Stimulated activated CD8-positive, alpha-beta memory T cell treated with anti-CD3 and anti-CD28 coated beads, Interleukin-7, amount 100 ng/mL, for 24 hours (primary cell): ENCODE measurements at regions not wholly inside any gene's neighbourhood (a gene's known extent, or its start where the extent isn't known, plus 50 kb on each side); places are given as distances from the start of the nearest gene placed in this dataset.

Source experiments
- DNase-seq: peaks from one replicate; pipeline ENCODE4 v3.0.0-alpha.2; 2020; ENCODE audit warnings: low read depth

DNA sequence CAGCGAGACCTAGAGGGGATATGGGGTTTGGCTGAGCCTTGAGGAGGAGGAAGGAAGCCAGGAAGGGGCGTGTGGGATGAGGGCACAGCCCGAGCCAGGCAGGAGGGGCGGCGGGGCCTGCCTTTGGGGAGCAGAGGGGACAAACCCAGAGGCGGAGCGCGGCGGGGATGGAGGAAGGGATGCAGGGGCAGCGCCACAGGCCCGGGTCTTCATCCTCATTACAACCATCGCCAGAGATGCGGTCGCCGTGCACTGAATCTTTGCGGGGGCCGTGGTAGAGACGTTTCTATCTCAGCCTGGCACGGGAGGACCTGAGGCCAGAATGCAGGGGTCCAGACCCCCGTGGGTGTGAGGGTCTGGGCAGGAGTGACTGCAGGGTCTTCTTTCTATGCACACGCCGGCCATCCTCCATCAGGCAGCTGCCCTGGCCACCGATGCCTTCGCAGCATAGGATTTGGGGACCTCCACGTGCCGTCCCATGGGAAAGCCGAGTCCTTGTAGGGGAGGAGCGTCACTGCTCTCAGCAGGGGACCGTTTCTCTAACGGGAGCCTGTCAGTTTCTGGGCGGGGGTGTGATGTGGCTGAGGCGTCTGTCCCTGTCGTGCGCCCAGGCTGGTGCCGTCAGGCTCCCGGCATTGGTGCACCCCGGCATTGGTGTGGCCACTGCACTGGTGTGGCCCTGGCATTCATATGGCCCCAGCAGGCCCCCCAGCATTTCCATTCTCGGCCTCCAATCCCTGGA, 1267.9 kb downstream of the BRD1 start:
- no peak for DNase-seq

DNA sequence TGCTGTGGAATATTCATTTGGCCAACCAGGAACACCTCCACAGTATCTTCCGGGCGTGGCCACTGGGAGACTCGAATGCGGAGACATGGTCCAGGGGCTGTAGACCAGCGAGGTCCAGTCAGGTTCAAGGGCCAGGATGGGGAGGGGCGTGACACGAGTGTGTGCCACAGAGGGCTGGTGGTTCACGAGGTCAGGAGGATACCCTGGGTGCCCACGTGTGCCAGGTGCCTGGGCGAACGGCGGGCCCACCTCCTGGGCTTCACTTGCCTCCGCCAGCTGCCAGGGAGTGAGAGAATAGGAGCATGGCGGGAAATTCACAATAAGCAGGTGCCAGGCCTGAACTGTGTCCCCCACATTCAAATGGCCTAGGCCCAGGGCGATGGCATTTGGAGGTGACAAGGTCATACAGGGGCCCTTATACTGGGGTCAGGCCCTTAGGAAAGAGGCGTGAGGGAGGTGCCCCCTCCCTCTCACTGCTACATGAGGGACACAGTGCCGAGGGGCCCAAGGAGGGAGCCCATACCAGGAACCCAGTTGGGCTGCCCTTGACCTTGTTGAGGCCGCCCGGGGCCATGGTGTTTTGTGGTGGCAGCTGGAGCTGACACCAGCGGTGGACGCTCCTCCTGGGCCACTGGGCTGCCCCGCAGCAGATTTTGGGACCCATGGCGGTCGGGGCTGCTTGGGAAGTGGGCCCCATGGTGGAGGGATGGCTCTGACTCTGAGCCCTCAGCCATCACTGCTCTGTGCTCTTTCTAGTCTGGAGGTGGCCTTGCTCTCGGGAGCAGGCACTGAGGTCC, 1268.9 kb downstream of the BRD1 start:
- no peak for DNase-seq

DNA sequence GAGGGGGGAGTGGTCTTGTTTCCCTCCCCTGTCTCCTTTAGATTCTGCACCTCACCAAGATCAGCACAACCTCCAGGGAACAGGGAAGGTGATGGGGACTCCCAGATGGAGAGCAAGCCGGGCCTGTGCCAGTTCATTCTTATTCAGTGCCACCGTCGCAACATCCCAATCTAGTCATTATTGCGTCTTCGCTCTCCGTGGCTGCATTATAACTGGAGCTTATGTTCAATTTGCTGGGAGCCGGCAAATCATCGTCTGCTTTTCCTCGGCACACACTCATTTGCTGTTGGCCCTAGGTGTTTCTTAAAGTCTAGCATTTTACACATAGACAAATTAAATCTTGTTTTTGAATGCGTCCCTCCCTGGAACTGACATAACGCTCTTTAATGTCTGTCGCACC, 1269.7 kb downstream of the BRD1 start:
- DNase-seq: no peak

DNA sequence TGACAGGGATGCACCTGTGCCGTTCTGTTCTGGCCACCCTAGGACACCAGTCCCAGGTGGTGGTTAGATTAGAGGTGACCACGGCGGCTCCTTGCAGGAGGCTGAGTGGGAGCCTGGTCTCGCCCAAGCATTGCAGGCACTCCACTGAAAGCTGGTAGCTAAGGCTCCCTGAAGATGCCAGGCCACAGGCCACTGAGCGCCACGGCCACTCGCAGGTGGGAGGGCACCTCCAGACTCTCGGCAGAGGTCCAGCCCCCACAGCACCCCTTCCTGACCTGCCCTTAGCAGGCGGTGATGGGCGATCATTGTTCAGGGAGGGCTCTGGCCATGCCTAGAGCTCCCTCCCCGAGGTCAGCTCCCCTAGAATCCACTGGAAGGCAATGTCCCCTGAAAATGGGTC, 1270.2 kb downstream of the BRD1 start:
- no peak for DNase-seq

DNA sequence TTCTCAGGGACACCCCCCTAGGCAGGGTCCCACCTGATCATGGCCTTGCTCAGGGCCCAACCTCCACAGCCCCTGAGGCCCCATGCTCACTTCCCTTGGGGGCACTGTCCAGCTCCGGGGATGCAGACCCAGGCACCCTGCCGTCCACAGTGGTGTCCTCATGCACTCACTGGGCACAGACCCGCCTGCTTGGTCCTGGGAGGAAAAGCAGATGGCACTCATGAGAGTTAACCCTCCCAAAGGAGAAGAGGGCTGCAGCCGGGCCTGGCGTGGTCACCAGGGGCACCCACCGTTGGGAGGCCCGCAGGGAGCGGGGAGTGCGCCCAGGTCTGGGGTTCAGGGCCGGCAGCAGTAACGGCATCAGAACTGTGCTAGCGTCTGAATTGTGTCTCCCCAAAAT, 1270.9 kb downstream of the BRD1 start:
- no peak for DNase-seq

DNA sequence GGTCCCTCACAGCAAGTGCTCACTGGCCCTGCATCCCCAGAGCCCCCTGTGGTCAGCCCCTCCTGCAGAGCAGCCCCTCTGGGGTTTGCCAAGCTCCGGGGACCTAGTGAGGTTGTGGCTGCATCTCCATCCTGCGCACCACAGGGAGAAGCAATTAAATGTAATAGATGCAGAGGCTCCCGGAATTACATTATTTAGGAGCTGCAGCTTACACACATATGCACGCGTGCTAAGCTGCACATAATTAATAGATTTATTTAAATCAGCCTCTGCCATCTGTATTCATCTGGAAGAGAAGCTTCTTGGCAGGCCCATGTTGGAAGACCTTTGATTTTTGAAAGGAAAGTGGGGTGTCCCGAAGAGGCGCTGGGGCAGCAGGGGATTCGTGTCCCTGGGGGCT, 1271.5 kb downstream of the BRD1 start:
- no peak for DNase-seq

DNA sequence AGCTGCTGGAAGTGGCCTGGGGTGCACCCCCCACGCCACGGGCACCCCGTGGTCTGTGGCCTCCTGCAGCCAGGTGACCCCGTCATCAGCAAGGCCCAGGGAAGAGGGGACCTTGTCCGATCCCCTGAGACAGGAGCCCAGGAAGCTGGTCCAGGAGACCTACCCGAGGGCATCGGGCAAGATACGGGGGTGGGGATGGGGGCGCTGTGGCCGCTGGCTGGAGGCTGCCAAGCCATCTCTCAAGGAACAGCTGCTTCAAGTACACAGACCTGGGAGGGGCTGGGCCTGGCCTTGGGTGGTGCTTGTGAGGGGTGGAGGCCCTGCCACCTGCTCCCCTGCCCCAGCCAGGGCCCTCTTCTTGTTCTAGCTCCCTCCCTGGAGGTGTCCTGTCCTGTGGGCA, 1272.1 kb downstream of the BRD1 start:
- no peak for DNase-seq

DNA sequence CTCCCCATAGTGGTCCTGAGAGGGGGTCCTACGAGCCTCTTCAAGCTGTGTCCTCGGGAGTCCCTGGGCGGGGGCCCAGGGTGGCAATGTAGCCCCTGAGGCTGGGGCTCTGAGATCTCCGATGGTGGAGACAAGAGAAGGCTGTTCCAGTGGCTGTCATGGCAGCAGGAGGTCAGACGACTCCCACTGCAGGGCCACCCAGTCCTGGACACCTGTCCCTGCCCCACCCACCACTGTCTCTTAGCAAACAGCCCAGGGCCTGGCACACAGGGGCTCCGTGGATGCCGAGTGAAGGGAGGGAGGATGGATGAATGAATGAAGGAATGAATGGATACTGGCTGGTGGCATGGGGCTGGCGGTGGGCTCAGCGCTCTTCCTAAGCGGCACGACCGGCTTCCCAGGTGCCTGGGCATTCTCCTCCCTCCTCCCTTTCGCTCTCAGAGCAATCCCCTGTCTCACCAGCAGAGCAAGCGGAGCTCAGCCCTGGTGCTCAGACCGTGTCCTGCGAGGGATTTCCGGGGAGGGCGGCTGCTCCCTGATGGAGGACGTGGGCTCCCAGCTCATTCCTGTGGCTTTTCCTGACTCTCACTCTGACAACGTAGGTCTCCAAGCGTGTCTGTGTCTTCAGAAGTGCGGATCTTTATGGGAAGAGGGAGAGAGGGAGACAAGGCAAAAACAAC, 1272.6 kb downstream of the BRD1 start:
- DNase-seq: no peak

DNA sequence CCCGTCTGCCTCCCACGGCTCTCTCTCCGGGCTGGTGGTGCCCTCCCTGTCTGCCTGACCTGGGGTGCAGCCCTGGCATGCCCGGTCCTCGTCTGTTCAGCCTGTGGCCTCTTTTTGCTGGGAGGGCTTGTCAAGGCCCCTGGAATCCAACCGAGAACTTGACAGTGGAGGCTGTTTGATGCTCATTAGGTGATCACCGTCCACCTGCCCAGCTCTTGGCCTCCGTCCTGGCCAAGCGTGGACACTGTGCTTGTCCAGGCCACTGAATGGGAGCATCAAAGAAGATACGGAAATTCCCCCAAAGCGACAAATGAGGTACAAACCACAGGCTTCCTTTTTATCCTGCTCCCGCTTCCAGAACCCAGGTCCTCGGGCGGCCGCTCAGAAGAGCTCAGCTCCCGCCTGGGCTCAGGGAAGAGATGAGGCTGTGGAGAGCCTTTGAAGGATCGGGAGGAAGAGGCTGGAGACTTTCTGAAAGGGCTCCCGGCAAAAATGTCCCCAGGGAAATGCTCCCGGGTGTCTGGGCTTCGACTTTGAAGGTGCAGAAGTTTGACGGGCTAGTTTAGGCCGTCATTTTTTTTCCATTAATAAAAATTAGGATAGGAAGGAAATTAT, 1273.9 kb downstream of the BRD1 start:
- DNase-seq: no peak

DNA sequence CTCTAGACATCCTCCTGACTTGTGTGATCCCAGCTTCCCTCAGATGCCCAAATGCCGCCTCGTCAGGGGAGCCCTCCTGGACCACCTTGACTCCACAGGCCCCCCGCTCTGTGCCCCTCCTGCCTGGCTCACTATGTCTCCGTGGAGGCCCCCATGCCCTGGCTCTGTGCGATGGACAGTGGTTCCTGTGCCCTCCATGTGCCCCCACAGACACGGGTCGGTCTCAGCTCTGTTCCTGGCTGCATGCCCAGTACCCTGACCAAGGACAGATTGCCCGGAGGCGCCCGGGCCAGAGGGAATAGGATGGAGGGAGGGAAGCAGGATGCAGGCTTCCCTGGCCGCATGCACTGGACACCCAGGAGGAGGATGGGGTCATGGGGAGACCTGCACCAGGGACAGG, 1274.6 kb downstream of the BRD1 start:
- no peak for DNase-seq

DNA sequence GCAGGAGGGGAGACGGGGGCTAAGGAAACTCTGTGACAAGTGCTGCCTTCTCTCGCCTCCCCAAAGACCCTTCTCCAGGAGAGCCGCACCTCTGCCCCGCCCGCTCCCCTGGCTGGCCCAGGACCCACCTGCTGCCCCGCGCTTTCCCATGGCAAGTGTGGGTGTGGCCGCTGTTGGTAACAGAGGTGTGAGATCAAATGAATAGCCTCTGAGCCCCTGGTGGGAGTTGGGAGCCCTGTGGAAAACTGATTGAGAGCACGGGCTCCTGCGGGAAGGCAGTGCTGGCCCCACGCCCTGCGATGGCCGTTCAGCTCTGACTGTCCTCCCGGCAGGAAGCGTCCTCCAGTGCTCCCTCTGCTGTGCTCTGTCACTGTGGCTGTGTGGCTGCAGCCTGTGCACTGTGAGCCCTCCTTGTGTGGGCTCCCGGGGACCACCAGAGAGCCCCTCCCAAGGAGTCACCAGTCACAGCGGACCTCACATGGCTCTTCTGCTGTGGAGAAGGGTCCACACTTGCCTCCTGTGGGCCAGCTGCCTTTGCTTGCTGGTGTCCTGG, 1275.9 kb downstream of the BRD1 start:
- no peak for DNase-seq

DNA sequence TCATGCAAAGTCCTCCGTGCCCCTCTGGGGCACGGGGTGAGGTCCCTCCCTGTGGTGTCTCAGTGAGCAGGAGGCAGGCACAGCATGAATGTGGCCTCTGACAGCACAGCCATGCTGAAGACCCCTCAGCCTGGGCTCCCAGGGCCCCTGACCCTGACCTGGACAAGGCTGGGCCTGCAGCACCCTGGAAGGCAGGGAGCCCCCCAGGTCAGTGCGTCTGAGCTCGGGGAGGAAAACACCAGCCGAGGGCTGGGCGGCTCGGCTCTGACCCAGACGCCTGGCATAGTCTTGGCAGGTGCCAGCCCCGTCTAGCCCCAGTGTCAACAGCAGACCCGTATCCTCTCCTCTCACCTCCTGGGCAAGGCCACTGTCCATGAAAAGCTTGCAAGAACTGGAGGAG, 1276.6 kb downstream of the BRD1 start:
- no peak for DNase-seq

DNA sequence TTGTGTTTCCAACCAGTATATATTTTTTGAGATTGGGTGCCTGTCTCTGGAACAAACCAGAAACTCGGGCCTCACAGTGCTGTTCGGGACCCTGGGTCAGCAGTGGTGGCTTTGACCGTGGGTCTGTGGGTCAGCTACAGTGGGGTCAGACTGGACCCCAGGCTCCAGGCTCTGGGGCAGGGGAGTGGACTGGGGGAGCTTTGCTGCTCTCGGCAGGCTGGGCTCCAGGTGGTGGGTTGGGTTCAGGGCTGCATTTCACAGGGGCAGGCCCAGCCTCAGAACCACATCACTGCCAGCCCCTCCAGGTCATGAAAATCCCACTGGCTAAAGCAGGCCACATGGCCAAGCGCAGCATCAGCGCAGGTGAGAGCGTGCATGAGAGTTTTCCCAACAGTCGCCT, 1279.3 kb downstream of the BRD1 start:
- no peak for DNase-seq

DNA sequence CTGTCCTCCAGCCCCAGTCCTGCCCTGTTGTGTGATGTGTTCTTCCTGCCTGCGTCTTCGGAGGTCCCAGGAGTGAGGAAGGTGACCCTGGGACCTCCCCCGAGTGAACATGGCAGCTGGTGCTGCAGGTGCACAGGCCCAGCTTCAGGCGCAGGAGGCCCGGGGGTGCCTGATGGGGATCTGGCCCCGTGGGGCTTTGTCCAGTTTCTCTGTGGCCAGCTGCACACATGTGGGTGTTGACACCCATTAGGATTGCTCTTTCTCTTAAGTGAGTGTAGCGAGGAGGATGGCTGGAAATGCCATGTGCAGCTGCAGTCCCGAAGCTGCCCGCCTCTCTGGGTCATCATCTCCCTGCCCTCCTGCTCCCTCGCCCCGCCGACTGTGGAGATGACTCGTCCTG, 1279.7 kb downstream of the BRD1 start:
- DNase-seq: no peak

DNA sequence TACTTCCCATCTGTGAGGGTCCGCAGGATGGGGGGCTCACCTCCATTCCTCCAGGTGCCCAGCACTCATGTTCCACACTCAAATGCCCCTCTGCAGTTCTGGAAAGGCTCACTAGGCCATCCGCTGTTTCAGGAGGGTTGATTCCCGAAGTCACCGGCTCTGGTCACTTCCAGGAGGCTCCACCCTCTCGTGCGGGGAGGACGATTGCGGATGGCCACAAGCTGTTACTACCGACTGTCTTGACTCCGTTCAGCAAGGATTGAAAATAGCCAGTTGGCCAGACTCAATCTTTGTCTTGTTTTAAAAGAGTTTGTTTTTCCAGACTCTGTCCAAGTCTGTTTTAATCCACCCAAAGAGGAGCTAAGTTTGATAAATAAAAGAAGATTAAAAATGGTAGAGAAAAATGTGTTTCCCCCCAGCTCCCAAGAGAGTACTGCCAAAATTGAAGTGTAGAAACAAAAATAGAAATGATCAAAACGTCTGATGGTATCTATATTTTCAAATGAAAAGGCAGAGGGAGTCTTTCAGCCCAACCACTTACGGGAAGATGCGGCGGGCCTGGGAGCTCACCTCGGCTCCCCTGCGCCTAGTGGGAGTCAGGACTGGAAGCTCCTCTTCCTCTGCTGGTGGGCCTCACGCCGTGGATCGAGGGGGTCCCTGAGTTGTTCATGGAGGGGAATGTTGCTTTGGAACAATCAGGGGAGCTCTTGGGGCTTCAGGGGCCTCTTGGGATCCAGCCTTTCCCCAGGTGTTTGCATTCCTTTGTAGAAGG, 1280.8 kb downstream of the BRD1 start:
- DNase-seq: no peak

DNA sequence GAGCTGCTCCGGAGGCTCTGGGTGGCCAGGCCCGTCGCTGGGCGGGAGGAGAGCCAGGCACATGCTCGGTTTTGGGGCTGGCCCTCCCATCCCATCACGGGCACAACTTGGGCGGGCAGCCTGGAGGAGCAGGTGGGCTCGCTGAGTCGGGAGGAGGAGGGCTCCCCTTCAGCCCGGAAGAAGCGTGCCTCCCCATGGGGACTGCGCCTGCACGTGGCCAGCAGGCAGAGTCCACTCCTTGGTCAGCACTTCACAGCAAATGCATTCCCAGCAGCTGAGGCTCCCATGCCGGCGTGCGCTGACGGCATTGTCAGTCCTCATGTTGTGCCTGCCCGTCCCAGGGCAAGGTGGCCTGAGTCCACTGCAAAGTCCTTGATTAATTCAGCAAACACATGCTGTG, 1281.7 kb downstream of the BRD1 start:
- DNase-seq: no peak

DNA sequence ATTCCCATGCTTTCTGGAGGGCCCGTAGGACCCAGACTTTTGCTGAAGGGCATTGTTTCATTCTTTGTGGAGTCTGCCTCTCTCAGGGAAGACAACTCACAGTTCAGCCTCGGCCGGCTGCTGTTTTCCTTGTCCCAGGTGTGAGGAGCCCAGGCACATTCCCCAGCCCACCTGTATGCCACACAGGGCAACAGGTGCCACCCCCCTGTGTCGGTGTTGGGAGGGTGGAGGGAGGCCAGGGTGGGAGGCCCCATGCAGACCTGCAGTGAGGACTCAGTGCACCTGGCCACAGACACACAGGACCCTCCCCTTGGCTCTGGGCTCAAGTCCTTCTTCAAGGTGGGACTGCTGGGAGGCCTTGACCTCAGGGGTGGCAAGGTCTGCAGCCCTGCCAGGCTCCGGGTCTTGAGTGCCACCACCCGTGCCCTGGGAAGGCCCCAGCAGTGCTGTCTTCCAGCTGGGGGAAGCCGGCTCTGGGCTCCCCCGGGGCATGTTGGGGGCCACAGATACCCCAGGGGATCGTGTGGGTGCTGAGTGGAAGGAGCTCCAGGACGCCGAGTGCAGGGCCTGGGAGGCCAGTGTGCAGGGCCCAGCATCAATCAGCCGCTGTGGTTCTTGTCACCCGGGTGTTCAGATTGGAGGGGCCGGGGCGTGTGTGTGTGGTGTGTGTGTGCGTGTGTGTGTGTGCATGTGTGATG, 1286.1 kb downstream of the BRD1 start:
- DNase-seq: no peak

DNA sequence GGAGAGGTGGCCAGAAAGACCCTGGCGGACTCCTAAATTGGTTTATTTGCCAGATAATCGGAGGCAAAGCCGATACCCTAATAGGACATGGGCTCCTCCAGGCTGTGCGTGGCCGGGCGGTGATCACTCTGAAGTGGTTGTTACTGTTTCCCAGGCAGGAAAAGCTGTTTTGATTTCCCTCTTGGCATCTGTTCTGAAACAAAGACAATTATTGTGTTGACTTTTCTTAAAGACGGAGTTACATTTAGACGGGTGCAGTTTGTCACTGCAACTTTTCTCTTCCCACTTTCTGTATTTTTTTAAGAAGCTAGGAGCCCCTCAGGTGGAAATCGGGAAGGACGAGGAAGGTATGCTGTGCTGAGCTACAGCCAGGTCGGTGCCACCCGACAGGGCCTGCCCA, 1288.4 kb downstream of the BRD1 start:
- DNase-seq: no peak

DNA sequence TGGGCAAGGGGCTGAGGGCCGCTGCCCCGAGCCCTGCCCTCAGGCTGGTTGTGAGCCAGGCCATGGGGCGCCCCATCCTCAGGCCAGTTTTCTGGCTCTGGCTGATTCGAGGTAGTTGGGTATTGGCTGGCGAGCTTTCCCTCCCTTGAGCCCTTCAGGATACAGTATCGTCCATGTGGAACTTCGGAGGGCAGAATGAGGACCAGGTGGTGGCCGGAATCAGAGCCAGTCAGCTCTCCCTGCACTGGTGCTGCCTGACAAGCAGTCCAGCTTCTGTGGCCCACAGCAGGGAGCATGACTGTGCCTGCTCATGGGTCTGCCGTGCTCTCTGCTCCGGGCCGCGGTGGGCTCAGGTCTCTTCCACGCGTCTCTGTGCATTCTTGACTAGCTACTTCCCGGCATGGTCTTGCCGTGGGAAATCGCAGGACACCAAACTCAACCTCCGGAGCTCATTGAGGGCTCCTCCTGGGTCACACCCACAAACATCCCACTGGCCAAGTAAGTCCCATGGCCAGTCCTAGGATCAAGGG, 1289.3 kb downstream of the BRD1 start:
- DNase-seq: no peak

DNA sequence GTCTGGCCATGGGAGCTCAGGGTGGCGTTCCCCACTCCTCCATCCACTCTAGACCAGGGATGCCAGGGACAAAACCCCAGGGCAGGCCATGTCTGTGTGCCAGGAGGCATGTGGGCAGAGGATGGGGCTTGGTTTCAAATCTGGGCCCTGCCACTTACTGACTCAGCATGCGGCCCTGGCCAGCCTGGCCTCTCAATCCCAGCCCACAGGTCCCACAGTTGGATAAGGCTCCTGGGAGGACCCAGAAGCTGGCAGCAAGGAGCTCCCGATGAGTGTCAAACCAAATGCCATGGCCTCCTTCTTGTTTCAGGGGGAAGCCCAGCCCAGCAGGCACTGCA, 1290.4 kb downstream of the BRD1 start:
- no peak for DNase-seq
